Mesenteric fat pad (tissue), 1 donor: ENCODE measurements at regions not wholly inside any gene's neighbourhood (a gene's known extent, or its start where the extent isn't known, plus 50 kb on each side); places are given as distances from the start of the nearest gene placed in this dataset.

Source experiments
- DNase-seq: peaks from one replicate; pipeline ENCODE4 v3.0.0-alpha.2; 2020; ENCODE audit warnings: low spot score
- donor health status: DM: yes; HTN: yes; CAD: no.

DNA sequence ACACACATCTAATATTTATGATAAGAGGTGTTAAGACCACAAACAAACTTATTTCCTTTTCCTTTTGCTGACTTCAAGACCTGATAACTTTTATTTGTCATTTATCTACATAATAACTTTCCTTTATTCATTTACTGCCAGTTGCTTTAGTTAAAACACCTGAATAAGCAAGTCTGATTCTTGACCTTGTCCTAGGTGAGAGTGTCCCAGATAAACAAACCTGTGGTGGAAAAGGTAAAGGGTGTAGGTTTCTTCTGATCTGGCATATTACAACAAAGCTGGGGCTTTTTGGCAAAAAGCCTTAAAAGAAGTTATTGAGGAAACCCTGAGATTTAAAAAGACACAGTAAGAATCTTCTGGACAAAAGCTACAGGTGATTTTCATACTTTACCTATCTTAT is 191.5 kb downstream of the ZBBX start:
- no peak for DNase-seq

- no peak for DNase-seq
These were observed 192.9 kb downstream of the ZBBX start for GRCh38 chr3:167187221-167187620.

- DNase-seq: no peak
These were observed 195.6 kb downstream of the ZBBX start for GRCh38 chr3:167184511-167184910.

- no peak for DNase-seq
These were observed 207.7 kb downstream of the ZBBX start for GRCh38 chr3:167172377-167172776.

- DNase-seq: no peak
These were observed 212.6 kb downstream of the ZBBX start for GRCh38 chr3:167167491-167167890.

GRCh38 chr3:167166594-167167253 is 213.4 kb downstream of the ZBBX start:
- no peak for DNase-seq

DNA sequence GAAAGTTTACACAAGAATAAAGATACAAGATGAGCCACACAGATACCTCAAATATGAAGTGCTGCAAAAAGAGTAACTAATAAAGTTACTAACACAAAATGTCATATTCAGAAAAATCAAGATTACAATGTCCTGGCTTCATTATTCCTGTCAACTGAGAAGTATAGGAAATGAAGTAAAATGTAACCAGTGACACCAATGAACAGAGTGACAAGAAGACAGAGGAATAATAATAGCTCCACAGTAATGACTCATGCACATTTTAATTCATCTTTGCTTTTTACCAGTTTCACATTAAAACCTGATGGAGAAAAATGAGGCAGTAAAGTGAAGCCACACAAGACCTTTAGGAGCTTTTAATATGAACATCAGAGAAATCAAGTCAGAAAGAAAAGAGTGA is 214.1 kb downstream of the ZBBX start:
- DNase-seq: no peak

GRCh38 chr3:167163580-167163979 is 216.5 kb downstream of the ZBBX start:
- DNase-seq: no peak

DNA sequence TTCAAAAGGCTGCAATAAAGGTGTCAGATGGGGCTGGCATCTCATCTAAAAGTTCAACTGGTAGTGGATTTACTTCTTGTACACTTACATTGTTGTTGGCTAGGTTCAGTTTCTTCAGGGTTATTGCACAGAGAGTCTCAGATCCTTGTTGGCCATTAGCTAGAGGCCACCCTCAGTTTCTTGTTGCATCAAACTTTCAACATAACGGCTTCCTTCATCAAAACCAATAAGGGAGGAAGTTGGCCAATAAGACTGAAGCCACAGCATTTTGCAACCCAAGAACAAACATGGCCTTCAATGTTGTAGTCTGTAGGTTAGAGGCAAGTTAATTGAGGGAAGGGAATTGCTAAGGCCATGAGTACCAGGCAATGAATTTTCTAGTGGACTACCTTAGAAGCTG is 218.0 kb downstream of the ZBBX start:
- no peak for DNase-seq

- DNase-seq: no peak
These were observed 219.3 kb downstream of the ZBBX start for GRCh38 chr3:167160781-167161180.

- no peak for DNase-seq
These were observed 228.5 kb downstream of the ZBBX start for GRCh38 chr3:167151636-167152035.

- DNase-seq: no peak
These were observed 232.0 kb downstream of the ZBBX start for GRCh38 chr3:167148136-167148535.

DNA sequence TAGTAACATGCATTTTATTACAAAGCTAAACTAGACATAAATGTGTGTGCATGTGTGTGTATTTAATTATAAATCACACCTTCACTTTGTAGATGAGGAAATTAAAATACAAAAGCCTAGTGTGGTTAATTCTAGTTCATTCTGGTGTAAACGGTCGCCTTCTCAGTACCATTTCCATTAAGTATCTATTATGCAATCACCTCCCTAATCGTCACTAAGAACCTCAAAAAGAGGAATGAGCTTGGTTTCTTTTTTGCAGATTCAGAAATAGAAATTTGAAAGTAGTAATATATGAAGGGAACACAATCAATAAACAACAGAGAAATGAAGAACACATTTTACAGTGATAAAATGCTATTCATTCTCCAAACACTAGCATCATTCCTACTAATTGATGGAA is 233.2 kb downstream of the ZBBX start:
- DNase-seq: no peak

DNA sequence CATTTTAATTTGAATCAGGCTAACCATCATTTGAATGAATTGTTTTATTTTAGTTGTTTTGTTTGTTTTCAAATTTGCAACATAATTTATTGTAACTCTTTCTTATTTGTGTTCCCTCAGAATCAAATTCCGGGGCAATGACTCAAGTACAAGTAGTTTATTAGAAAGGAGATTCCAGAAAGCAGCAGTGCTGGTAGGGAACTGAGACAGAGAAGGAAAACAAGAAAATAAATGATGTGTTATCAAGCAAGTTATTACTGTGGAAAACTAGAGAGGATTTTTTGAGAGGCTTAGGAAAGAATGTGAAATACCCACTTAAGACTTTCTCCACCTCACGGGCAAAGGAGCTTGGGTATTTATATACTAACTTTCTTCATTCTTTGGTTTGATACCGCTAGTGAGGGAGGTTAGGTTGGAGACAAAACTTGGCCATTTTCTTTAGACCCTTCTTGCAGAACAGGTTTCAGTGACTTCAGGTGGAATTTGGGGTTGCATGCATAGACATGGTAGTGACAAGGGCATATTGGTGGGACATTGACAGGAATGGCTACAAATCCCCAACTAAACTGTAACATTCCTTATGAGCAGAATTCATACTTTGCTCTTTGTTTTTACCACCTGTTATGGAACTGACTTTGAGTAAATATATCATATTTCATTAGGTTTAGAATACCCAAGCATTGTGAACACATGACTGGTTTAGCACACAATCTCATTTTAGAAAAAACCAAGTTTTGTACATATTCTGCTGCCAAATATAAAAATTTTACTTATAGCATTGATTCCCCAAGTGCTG is 254.3 kb downstream of the ZBBX start:
- no peak for DNase-seq

DNA sequence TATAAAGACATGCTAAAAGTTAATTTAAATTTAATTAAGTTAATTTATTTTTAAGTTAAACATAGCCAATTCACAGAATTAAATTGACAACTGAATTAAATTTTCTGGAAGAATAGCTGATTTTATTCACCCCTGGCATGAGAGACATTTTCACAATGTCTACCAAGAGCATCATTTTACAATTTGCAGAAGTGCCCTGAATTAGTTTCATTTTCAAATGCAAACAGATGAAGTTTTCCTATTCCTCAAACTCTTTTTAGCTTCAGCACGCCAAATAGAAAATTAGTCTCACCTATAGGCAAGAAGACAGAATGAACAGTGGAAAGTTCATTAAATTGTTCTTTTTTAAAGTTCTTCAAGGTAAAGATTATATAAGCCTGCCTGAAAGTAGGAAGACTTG is 259.3 kb downstream of the ZBBX start:
- DNase-seq: no peak

DNA sequence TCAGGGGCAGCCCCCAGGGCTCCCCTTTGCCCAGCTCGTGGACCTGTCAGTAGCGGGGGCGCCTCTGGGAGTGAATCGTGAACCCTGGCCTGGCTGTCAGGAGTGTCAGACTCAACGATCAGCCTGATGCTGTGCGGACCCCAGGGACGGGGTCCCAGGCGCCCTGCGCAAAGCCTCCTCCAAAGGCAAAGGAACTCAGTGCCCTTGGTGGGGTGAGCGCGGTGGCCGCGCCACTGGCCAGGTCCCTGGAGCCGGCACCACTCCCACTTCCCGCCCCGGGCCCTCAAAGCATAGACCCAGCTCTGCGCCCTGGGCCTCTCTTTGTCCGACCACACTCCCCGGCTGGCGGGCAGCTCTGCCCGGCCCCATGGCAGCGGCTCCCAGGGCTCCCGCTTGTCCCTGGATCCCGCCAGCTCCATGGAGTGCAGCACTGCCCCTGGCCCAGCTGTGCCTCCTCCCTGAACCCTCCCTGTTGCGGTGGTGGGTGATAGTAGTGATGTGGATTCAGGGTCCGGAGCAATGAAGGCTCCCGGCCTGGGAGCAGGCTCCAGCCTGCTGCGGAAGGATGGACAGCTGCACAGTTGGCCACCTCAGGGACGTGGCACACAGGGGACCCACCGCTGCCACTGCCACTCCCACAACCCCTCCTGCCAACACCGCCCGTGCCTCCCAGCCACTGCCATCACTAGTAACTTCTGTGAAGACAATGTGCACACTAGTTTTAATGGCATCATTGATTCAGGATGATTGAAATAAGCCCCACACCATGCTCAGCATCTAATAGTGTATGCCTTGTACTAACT is 263.8 kb downstream of the ZBBX start:
- DNase-seq: no peak

DNA sequence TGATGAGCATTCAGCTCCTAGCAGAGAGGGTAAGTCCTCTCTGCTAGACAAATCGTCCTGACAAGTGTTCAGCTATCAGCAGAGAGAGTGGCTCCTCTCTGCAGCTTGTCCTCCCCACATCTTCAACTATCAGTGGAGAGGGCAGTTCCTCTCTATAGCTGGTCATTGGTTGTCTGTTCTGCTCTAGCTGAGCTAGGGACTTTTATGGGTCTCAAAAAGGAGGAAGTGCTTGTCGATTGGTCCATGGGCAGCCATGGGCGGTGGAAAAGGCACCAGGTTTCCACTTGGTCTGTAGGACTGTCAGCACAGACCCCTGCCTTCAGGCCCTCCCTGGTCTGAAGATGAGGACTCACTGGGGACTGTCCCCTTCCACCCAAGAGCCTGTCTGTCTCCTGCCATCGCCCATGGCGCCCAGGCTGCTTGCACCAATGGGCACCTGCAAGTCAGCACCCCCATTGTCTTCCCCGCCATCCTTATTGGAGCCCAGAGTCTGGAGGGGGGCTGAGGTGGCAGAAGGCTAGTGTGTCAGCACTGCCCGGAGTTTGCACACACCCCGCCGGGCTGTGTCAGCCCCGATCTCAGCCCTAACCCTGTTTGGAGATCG is 264.7 kb downstream of the ZBBX start:
- no peak for DNase-seq

DNA sequence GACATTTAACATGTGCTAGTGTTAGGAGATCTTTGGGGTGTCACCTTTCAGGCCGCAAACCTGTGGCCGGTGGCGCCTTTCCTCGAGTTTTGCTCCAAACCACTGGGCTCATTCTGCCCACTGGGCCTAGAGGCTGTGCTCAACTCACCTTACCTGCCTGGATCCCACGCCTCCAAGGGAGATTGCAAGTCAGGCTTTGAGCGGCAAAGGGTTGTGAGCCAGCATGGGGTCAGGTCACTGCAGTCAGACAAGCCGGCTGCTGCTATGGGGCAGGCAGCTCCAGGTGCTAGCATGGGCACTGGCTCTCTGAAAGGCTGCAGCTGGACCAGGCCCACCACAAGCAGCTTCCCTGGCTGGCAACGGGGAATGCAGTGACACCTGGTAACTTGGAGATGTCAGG is 265.5 kb downstream of the ZBBX start:
- no peak for DNase-seq

GRCh38 chr3:167113035-167113830 is 266.9 kb downstream of the ZBBX start:
- no peak for DNase-seq

- DNase-seq: no peak
These were observed 269.2 kb downstream of the ZBBX start for GRCh38 chr3:167110901-167111300.

DNA sequence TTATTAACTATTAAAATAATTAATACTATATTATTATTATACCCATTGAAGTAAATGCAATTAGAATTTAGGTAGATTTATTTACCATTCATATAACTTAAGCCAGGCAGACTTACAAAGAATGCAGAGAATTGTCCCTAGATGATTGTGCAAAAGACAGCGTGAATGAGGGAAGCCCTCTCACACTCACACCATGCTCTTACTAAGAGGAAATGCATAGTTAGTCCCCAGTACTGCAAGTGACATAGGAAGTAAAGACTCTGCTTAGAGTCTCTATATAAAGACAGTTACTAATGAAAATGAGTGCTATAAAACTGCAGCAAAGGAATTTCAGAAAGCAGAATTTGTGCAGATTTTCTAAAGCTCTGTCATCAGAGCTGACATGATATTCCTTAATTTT is 270.4 kb downstream of the ZBBX start:
- no peak for DNase-seq
